ENCODE measurements at regions not wholly inside any gene's neighbourhood (a gene's known extent, or its start where the extent isn't known, plus 50 kb on each side); places are given as distances from the start of the nearest gene placed in this dataset.

- TF ChIP-seq POLR2A (IDR thresholded peaks at IDR 0.05) (no peak), CTCF (IDR thresholded peaks at IDR 0.05) (no peak)
Observed at GRCh38 chr14:85280074-85280473, 249.9 kb upstream of the FLRT2 start.
